Liver (tissue), 3 donors: ENCODE measurements at regions not wholly inside any gene's neighbourhood (a gene's known extent, or its start where the extent isn't known, plus 50 kb on each side); places are given as distances from the start of the nearest gene placed in this dataset.

Experiments
- CTCF ChIP-seq: fragments of 150-350 bp; IDR thresholded peaks from 2 replicates; pipeline ENCODE4 v1.5.1; 2017; ENCODE audit warnings: improper control_type of control experiment, low read depth, low read length; ENCODE audit not compliant: missing input control
- EGR1 ChIP-seq, 2 donors: IDR thresholded peaks; 2 replicates each; pipeline ENCODE4 v1.6.1; 2016 to 2018; ENCODE audit warnings: antibody characterized with exemption in 2 of 2, low read depth in 2 of 2
- FOXA1 ChIP-seq: IDR thresholded peaks from 2 replicates; pipeline ENCODE4 v1.6.1; 2016; ENCODE audit warnings: antibody characterized with exemption
- GABPA ChIP-seq, 2 donors: IDR thresholded peaks in 1 of 2; conservative IDR thresholded peaks in 1 of 2; 2 replicates each; pipeline ENCODE4 v1.6.1; 2016; ENCODE audit warnings: antibody characterized with exemption in 2 of 2, mild to moderate bottlenecking in 1 of 2, moderate library complexity in 1 of 2
- JUND ChIP-seq, 2 donors: IDR thresholded peaks; 2 replicates each; pipeline ENCODE4 v1.6.1; 2016; ENCODE audit warnings: antibody characterized with exemption in 2 of 2
- RAD21 ChIP-seq, 2 donors: IDR thresholded peaks; 2 replicates each; pipeline ENCODE4 v1.6.1; 2016; ENCODE audit warnings: antibody characterized with exemption in 2 of 2, mild to moderate bottlenecking in 2 of 2
- TAF1 ChIP-seq: conservative IDR thresholded peaks from 2 replicates; pipeline ENCODE4 v1.6.1; 2016; ENCODE audit warnings: antibody characterized with exemption, mild to moderate bottlenecking
- YY1 ChIP-seq: IDR thresholded peaks from 2 replicates; pipeline ENCODE4 v1.6.1; 2016; ENCODE audit warnings: antibody characterized with exemption, mild to moderate bottlenecking
- donor health status: healthy.
- donor health status: healthy.

- TF ChIP-seq CTCF (no peak), TAF1 (no peak), GABPA (IDR thresholded peaks at IDR 0.05 in 1 of 2, conservative IDR thresholded peaks at IDR 0.05 in 1 of 2) (no peak), RAD21 (IDR thresholded peaks at IDR 0.05) (no peak), EGR1 (IDR thresholded peaks at IDR 0.05; ENCODE audit: low read depth in 2 of 2) (no peak), JUND (IDR thresholded peaks at IDR 0.05) (no peak), YY1 (no peak), FOXA1 (no peak)
Measured at GRCh38 chrX:125544031-125544660, 224.5 kb downstream of the TEX13C start.
